Hepatocyte (in vitro differentiated cells): ENCODE measurements at regions not wholly inside any gene's neighbourhood (a gene's known extent, or its start where the extent isn't known, plus 50 kb on each side); places are given as distances from the start of the nearest gene placed in this dataset.

Experiments
- DNase-seq: peaks from one replicate; pipeline ENCODE4 v3.0.0-alpha.2; 2016; ENCODE audit warnings: low spot score
- H2AFZ ChIP-seq: fragments of 200-600 bp; sonication (generic); 2 replicates; pipeline ENCODE4 v1.6.0; 2016; ENCODE audit warnings: antibody characterized with exemption, mild to moderate bottlenecking
- H3K27ac ChIP-seq: fragments of 200-600 bp; sonication (generic); 2 replicates; pipeline ENCODE4 v1.5.1; 2016; ENCODE audit warnings: mild to moderate bottlenecking
- H3K27me3 ChIP-seq: fragments of 200-600 bp; sonication (generic); 2 replicates; pipeline ENCODE4 v1.6.1; 2016
- H3K36me3 ChIP-seq: fragments of 200-600 bp; sonication (generic); replicated peaks from 2 replicates; pipeline ENCODE4 v1.5.1; 2016; ENCODE audit warnings: low read depth; ENCODE audit not compliant: insufficient read depth
- H3K4me1 ChIP-seq: fragments of 200-600 bp; sonication (generic); 2 replicates; pipeline ENCODE4 v1.5.1; 2016; ENCODE audit warnings: mild to moderate bottlenecking, moderate library complexity; ENCODE audit not compliant: insufficient read depth
- H3K4me2 ChIP-seq: fragments of 200-600 bp; sonication (generic); 2 replicates; pipeline ENCODE4 v1.6.0; 2016
- H3K4me3 ChIP-seq: fragments of 200-600 bp; sonication (generic); 2 replicates; pipeline ENCODE4 v1.5.1; 2016; ENCODE audit warnings: mild to moderate bottlenecking
- H3K79me2 ChIP-seq: fragments of 200-600 bp; sonication (generic); 2 replicates; pipeline ENCODE4 v1.6.0; 2017; ENCODE audit warnings: mild to moderate bottlenecking
- H3K9me2 ChIP-seq: fragments of 200-600 bp; sonication (generic); replicated peaks from 2 replicates; pipeline ENCODE4 v1.6.0; 2017; ENCODE audit warnings: mild to moderate bottlenecking; ENCODE audit not compliant: insufficient read depth
- H3K9me3 ChIP-seq: fragments of 200-600 bp; sonication (generic); 2 replicates; pipeline ENCODE4 v1.5.1; 2016; ENCODE audit warnings: low read depth, mild to moderate bottlenecking
- H4K20me1 ChIP-seq: fragments of 200-600 bp; sonication (generic); 2 replicates; pipeline ENCODE4 v1.6.0; 2016; ENCODE audit warnings: mild to moderate bottlenecking; ENCODE audit not compliant: insufficient read depth, poor library complexity, severe bottlenecking
- EZH2 ChIP-seq: fragments of 200-600 bp; sonication (generic); IDR thresholded peaks from 2 replicates; pipeline ENCODE4 v1.6.1; 2016; ENCODE audit warnings: antibody characterized with exemption, mild to moderate bottlenecking, borderline replicate concordance
- EZH2phosphoT487 ChIP-seq: fragments of 200-600 bp; sonication (generic); IDR thresholded peaks from one replicate; pipeline ENCODE4 v1.6.1; 2018; ENCODE audit warnings: antibody characterized with exemption, mild to moderate bottlenecking, low read depth, moderate library complexity; ENCODE audit not compliant: unreplicated experiment, severe bottlenecking
- WGBS: methylation state at CpG from one replicate; pipeline ENCODE4 v1.1.6; 2016; ENCODE audit warnings: low lambda C conversion rate; ENCODE audit errors: missing lambda C conversion rate; 5-methylcytosine and 5-hydroxymethylcytosine counted together
- TF ChIP-seq, protein P1 (sequence below): fragments of 200-600 bp; sonication (generic); IDR thresholded peaks from 2 replicates; pipeline ENCODE4 v1.5.1; 2016; ENCODE audit warnings: antibody characterized with exemption, mild to moderate bottlenecking; ENCODE audit not compliant: poor library complexity

DNA sequence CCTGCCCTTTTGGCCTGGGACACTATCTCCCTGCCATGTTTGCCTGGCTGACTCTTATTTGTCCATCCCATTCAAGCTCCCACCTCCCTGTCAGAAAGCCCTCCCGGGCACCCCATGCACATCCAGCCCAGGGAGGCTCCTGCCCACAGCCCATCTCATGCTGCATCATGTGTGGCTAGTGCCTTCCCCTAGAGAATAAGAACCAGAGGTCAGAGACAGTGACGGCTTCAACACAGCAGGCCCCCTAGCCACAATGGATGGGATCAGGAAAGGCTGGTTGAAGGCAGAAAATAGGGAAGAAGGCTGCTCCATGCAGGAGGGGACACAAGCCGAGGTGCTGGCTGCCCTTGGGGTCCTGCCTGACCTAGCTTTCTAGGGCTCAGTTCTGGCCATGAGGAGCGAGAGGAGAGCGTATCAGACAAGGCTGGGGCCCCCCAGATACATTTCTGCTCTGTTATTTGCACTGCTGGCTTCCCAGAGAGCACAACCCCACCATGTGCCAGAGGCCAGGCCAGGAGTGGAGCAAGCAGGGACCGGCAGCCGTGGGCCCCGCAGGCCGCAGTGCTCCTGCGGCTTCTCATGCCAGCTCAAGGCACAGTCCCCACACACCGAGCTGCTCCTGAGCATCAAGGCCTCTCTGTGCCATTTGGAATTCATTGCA lies 161.1 kb upstream of the ZMIZ1 start:
- Histone ChIP-seq H3K9me2 (no peaks in the 10 kb centered on the region), H3K9me3 (no peaks in the 10 kb centered on the region), H2AFZ (no peak overlapping the region), H3K27me3 (no peaks in the 10 kb centered on the region), H3K4me3 (no peak overlapping the region), H3K36me3 (no peaks in the 10 kb centered on the region), H3K4me1 (peaks cover 3% of the 10 kb centered on the region), H3K79me2 (no peaks in the 10 kb centered on the region), H3K27ac (no peak overlapping the region), H4K20me1 (no peaks in the 10 kb centered on the region), H3K4me2 (no peak overlapping the region)
- 92% methylated on average over 11 of the region's 11 CpGs for WGBS
- no peak for DNase-seq
- TF ChIP-seq, protein P1, sequence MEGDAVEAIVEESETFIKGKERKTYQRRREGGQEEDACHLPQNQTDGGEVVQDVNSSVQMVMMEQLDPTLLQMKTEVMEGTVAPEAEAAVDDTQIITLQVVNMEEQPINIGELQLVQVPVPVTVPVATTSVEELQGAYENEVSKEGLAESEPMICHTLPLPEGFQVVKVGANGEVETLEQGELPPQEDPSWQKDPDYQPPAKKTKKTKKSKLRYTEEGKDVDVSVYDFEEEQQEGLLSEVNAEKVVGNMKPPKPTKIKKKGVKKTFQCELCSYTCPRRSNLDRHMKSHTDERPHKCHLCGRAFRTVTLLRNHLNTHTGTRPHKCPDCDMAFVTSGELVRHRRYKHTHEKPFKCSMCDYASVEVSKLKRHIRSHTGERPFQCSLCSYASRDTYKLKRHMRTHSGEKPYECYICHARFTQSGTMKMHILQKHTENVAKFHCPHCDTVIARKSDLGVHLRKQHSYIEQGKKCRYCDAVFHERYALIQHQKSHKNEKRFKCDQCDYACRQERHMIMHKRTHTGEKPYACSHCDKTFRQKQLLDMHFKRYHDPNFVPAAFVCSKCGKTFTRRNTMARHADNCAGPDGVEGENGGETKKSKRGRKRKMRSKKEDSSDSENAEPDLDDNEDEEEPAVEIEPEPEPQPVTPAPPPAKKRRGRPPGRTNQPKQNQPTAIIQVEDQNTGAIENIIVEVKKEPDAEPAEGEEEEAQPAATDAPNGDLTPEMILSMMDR: no peak
- TF ChIP-seq EZH2 (no peak), EZH2phosphoT487 (no peak)

DNA sequence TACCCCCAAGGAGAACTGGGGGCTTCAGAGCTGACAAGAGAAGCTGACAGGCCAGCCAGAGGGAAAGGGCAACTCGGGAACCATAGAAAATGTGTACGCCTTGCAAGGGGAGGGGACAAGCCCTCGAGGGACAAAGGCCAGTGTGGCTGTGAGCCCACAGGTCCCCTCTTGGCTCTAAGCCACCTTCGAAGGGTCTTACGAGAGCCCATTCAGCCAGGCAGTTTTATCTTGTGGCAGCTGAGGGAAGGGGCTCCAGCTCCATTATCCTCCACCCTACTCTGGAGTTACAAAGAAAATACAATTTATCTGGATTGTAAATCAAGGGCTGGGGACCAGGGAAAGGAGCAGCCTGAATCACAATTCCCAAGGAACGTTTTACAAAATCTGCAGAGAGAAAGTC lies 159.5 kb upstream of the ZMIZ1 start:
- DNase-seq: no peak
- no peak overlapping the region for H3K4me3 ChIP-seq
- no peaks in the 10 kb centered on the region for H3K9me3 ChIP-seq
- peaks cover 3% of the 10 kb centered on the region for H3K4me1 ChIP-seq
- no peaks in the 10 kb centered on the region for H3K36me3 ChIP-seq
- 39% methylated on average over 6 of the region's 6 CpGs for WGBS
- TF ChIP-seq, protein P1: no peak
- TF ChIP-seq EZH2: no peak
- TF ChIP-seq EZH2phosphoT487: no peak
- H4K20me1 ChIP-seq: no peaks in the 10 kb centered on the region
- no peaks in the 10 kb centered on the region for H3K79me2 ChIP-seq
- no peaks in the 10 kb centered on the region for H3K9me2 ChIP-seq
- H3K27ac ChIP-seq: no peak overlapping the region
- no peak overlapping the region for H3K4me2 ChIP-seq
- no peak overlapping the region for H2AFZ ChIP-seq
- H3K27me3 ChIP-seq: no peaks in the 10 kb centered on the region

DNA sequence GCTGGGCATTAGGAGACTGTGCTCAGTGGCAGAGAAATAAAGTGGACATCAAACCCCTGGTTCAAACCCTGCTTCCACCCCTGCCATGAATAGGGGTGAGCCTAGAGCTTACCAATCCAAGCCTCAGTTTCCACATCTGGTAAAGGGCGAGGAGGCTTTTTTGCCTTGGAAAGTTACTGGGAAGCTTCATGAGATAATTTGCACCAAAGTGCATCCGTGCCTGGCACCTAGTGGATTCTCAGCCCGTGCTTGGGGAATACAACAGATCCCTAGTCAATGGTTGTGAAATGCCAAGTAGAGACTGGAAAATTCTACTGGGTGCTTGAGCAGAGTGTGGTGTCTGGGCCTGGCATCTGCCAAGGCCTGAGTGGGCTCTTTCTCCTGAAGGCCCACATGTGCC lies 158.7 kb upstream of the ZMIZ1 start:
- Histone ChIP-seq H3K4me1 (peaks cover 3% of the 10 kb centered on the region), H3K9me3 (no peaks in the 10 kb centered on the region), H3K36me3 (no peaks in the 10 kb centered on the region), H3K9me2 (no peaks in the 10 kb centered on the region), H3K79me2 (no peaks in the 10 kb centered on the region), H3K27ac (no peak overlapping the region), H3K27me3 (no peaks in the 10 kb centered on the region), H4K20me1 (no peaks in the 10 kb centered on the region), H3K4me3 (no peak overlapping the region), H2AFZ (no peak overlapping the region), H3K4me2 (no peak overlapping the region)
- 98% methylated on average over 3 of the region's 3 CpGs for WGBS
- no peak for DNase-seq
- TF ChIP-seq EZH2phosphoT487: no peak
- no peak for TF ChIP-seq EZH2
- TF ChIP-seq, protein P1: no peak

DNA sequence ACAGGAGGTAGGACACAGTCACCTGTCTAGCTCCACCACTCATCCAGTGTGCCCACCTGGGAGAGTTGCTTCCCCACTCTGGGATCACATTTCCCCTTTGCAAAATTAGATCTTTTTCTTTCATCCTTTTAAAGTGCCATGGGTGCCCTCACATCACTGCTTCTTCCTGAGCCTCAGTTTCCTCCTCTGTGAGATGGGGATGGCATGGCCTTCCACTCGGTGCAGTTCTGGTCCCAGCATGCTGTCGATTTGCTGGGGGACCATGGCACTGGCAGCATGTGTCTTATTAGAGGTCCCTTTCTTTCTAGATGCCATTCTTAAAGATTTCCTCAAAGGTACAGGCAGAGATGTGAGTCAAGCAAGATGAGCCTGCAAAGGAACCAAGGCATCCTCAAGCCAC lies 158.3 kb upstream of the ZMIZ1 start:
- Histone ChIP-seq H2AFZ (no peak overlapping the region), H3K27me3 (no peaks in the 10 kb centered on the region), H3K4me3 (no peak overlapping the region), H4K20me1 (no peaks in the 10 kb centered on the region), H3K4me1 (peaks cover 3% of the 10 kb centered on the region), H3K79me2 (no peaks in the 10 kb centered on the region), H3K36me3 (no peaks in the 10 kb centered on the region), H3K27ac (no peak overlapping the region), H3K9me3 (no peaks in the 10 kb centered on the region), H3K4me2 (no peak overlapping the region), H3K9me2 (no peaks in the 10 kb centered on the region)
- no peak for DNase-seq
- 100% methylated on average over 2 of the region's 2 CpGs for WGBS
- no peak for TF ChIP-seq EZH2
- TF ChIP-seq EZH2phosphoT487: no peak
- TF ChIP-seq, protein P1: no peak
